ENCODE measurements at regions not wholly inside any gene's neighbourhood (a gene's known extent, or its start where the extent isn't known, plus 50 kb on each side); places are given as distances from the start of the nearest gene placed in this dataset.

- no peak for DNase-seq
Observed at GRCh38 chr10:107855301-107856046, 691.0 kb upstream of the SORCS1 start.

GRCh38 chr10:107848726-107849360, 684.3 kb upstream of the SORCS1 start:
- DNase-seq, result no peak

GRCh38 chr10:107847620-107848019, 683.1 kb upstream of the SORCS1 start:
- no peak for DNase-seq

- no peak for DNase-seq
Observed at GRCh38 chr10:107834706-107835105, 670.2 kb upstream of the SORCS1 start.

GRCh38 chr10:107831772-107832171, 667.3 kb upstream of the SORCS1 start:
- DNase-seq, result no peak

- no peak for DNase-seq
Observed at GRCh38 chr10:107829161-107829560, 664.7 kb upstream of the SORCS1 start.

GRCh38 chr10:107826171-107826570, 661.7 kb upstream of the SORCS1 start:
- DNase-seq, result no peak

GRCh38 chr10:107814865-107815487, 650.5 kb upstream of the SORCS1 start:
- no peak for DNase-seq

- no peak for DNase-seq
Observed at GRCh38 chr10:107813451-107814162, 649.1 kb upstream of the SORCS1 start.

GRCh38 chr10:107809889-107810288, 645.4 kb upstream of the SORCS1 start:
- no peak for DNase-seq

- no peak for DNase-seq
Observed at GRCh38 chr10:107807836-107808235, 643.3 kb upstream of the SORCS1 start.

- DNase-seq, result no peak
Observed at GRCh38 chr10:107806026-107806425, 641.5 kb upstream of the SORCS1 start.

- DNase-seq, result no peak
Observed at GRCh38 chr10:107803546-107803945, 639.0 kb upstream of the SORCS1 start.

- no peak for DNase-seq
Observed at GRCh38 chr10:107800061-107800460, 635.6 kb upstream of the SORCS1 start.

- DNase-seq, result no peak
Observed at GRCh38 chr10:107790271-107790670, 625.8 kb upstream of the SORCS1 start.

GRCh38 chr10:107771066-107771465, 606.6 kb upstream of the SORCS1 start:
- DNase-seq, result no peak

GRCh38 chr10:107767185-107767584, 602.7 kb upstream of the SORCS1 start:
- no peak for DNase-seq

- no peak for DNase-seq
Observed at GRCh38 chr10:107754814-107755213, 590.3 kb upstream of the SORCS1 start.

- no peak for DNase-seq
Observed at GRCh38 chr10:107749235-107749634, 584.7 kb upstream of the SORCS1 start.

- DNase-seq, result no peak
Observed at GRCh38 chr10:107747851-107748250, 583.3 kb upstream of the SORCS1 start.

GRCh38 chr10:107741971-107742370, 577.5 kb upstream of the SORCS1 start:
- no peak for DNase-seq

- no peak for DNase-seq
Observed at GRCh38 chr10:107740962-107741690, 576.6 kb upstream of the SORCS1 start.

- DNase-seq, result no peak
Observed at GRCh38 chr10:107739951-107740350, 575.4 kb upstream of the SORCS1 start.
